GM04503 (cell line): ENCODE measurements at regions not wholly inside any gene's neighbourhood (a gene's known extent, or its start where the extent isn't known, plus 50 kb on each side); places are given as distances from the start of the nearest gene placed in this dataset.

Source experiments
- DNase-seq: peaks from one replicate; pipeline ENCODE4 v3.0.0-alpha.2; 2012; ENCODE audit warnings: low read depth

DNA sequence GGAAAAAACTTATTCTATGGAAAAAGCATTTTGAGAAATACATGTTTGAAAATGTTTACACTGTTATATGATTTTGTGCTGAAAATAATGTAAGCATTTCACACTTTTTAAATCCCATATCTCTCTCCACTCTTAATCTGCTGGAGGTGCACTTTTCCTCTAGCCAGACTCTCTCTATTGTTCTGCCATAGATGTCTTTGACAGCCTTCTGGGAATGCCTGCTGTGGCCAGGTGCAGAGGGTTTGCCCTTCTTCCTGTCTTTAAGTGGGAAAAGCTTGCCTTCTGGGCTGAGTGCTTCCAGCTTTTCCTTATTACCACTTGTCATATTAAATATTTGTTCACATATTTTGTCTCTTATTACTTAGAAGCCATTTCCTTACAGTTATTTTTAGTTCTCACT, 60.1 kb upstream of the PPM1H start:
- DNase-seq, result no peak

DNA sequence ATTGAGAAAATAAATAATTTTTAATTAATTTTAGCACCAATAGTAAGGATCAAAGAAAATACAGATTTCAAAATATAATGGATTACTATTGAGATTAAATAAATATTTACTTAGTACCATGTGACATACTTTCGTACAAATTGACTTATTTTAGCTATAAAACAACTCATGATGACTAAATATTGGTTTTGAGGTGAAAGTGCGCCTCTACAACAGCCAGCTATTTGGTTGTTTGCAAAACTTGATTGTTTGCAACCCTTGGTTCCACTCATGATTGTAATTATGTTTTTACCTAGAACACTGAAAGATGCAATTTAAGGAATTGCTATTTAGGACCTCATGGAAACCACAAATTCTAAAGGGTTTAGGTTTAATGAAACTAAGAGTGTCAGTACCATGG, 51.9 kb upstream of the PPM1H start:
- DNase-seq, result no peak
